GM19239 (cell line): ENCODE measurements at regions not wholly inside any gene's neighbourhood (a gene's known extent, or its start where the extent isn't known, plus 50 kb on each side); places are given as distances from the start of the nearest gene placed in this dataset.

Experiments used
- DNase-seq: peaks from one replicate; pipeline ENCODE4 v3.0.0; 2011; ENCODE audit warnings: low spot score; ENCODE audit not compliant: insufficient read length
- FAIRE-seq: peaks from 2 replicates; lab custom pipeline; 2011; peaks lifted over from hg19 to GRCh38; lab: Jason Lieb, UNC

GRCh38 chr5:161235569-161235968 is 311.0 kb downstream of the GABRB2 start:
- DNase-seq, result no peak
- FAIRE-seq, result no peak

DNA sequence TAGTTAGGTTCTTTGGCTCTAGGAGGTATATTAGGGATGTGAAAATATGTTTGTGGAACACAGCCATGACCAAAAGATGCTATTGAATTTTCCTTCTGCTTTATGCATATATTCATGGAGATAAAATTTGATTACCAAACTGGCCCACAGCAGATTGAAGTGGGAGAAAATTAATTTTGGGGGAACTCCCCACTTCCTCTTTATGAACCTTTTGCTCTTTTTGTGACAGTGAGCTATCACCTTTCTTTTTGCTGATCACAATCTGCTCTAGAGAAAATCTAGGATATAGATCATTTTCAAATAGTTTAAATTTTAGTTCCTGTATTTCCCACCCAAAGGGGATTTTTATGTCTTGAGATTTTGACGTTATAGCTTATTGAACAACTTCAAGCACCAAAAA is 313.0 kb downstream of the GABRB2 start:
- FAIRE-seq (no peak), DNase-seq (no peak)

DNA sequence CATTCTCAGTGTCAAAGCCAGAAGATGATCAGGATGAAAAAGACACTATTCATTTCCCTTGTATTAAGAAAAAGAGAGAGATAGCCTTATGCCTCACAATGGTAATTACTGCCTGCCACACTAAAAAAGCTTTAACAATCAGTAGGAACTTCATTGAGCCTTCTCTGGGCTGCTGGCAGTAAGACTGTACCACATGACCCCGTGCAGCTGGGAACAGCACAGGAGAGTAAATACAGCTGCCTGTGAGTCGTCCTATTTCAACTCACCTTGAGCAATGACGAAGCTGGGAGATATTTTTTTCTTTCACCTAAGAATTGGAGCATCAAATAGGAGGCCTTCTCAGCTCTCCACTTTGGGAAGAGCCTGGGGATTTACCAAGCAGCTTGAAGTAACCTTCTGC is 316.3 kb downstream of the GABRB2 start:
- DNase-seq, result no peak
- no peak for FAIRE-seq

- DNase-seq (no peak), FAIRE-seq (no peak)
These were observed 326.7 kb downstream of the GABRB2 start for GRCh38 chr5:161219816-161220215.

- no peak for DNase-seq
- FAIRE-seq, result no peak
These were observed 329.6 kb downstream of the GABRB2 start for GRCh38 chr5:161216877-161217276.

GRCh38 chr5:161212123-161212712 is 334.3 kb downstream of the GABRB2 start:
- FAIRE-seq (no peak), DNase-seq (no peak)

DNA sequence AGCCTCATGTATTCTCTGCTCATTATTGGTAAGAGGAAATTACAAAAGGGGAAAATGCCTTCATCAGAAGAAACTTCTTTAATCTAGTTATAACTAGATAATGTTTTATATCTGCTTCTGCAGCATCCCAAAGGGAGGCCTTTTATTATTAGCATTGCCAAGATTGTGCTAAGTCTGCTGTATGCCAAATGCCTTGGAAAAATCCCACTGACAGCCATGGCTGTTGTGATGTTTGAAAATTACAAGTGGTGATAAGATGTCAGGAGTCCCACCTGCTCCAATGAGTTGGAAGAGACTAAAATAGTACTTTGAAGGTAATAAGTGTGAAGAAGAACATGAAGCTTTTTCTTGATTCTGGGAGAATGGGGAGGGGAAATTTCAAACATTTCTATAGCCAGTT is 345.0 kb downstream of the GABRB2 start:
- FAIRE-seq (no peak), DNase-seq (no peak)

GRCh38 chr5:161190778-161191177 is 338.8 kb upstream of the ATP10B start:
- DNase-seq (no peak), FAIRE-seq (no peak)

GRCh38 chr5:161190086-161190485 is 338.1 kb upstream of the ATP10B start:
- FAIRE-seq (no peak), DNase-seq (no peak)

- FAIRE-seq (no peak), DNase-seq (no peak)
These were observed 337.4 kb upstream of the ATP10B start for GRCh38 chr5:161189452-161189851.

DNA sequence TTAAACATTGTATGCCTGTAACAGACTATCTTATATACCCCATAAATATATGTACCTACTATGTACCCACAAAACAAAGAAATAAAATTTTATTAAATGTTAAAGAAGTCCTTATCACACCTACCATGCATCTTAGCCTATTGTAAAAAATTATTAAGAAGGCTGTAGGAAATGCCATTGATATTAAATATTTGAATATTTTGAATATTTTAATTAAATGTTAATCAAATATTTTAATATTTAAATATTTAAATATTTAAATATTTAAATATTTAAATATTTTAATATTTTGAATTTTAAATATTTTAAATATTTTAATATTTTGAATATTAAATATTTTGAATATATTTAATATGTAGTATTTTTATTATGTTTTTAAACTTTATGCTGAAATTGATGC is 331.5 kb upstream of the ATP10B start:
- FAIRE-seq (no peak), DNase-seq (no peak)

DNA sequence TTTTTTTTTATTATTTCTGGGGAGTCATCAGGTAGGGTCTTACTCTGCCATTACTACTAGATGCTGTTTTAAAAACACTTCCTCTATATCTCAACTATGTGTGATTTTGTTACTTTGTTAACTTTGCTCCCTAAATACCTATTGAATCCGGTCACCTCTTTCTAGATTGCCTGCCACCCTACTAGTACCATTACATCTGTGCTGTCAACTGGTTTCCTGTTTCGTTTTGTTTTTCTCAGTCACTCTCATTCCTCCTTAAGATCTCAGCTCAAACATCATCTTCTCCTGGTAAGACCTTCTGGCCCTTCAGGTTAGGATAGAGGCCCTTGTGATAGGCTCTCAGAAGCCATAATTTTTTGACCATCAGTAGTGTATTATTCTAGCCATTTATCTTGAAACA is 324.2 kb upstream of the ATP10B start:
- DNase-seq, result no peak
- no peak for FAIRE-seq

- no peak for DNase-seq
- FAIRE-seq, result no peak
These were observed 317.8 kb upstream of the ATP10B start for GRCh38 chr5:161169776-161170175.

DNA sequence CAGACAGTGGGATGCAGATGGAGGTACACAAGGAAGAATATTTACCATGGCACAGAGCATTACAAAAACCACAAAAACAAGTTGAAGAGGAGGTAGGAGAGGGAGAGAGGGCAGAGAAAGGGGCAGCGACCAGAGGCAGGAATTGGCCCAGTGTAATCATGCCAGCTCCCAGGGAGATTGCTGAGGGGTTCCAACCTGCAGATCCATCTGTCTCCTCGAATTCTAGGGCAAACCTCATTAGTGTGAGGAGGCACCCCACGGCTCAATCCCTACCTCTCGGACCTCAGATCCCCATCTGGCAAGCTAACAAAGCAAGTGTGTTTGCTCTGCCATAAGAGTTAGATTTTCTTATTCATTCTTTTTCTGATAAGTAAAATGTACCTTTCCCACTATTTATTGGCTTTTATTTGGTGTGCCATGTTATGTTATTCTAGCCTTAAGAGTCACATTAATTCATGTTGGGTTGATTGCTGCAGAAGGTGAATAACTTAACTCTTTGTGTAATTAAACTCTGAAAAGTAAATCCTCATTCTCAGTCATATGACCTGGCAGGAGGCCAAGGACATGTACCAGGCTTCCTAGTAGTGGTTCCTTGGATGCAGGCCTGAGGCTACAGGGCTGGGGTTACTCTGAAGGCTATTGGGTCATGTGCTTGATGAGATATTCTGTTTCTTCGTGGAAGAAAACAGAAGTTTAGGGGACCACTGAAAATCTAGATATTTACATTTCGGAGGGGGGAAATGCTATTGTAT is 315.2 kb upstream of the ATP10B start:
- FAIRE-seq (no peak), DNase-seq (no peak)

GRCh38 chr5:161165998-161166660 is 314.1 kb upstream of the ATP10B start:
- FAIRE-seq (no peak), DNase-seq (no peak)

DNA sequence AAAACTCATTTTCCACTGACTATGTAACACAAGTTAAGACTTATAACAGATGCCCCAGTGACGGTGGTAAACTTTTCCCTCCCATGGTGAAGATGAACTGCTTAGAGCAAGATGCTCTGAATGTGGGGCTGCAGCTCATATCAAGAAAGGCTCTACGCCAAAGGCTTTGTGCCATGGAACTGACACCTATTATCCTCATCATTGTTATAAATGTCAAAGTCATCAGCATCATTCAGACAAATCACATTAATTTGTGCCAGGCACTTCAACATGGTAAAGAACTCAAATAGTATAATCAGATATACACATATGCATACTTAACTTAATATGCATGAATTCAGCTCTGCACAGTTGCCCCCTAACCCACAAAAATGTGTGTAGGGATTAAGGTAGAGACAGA is 305.9 kb upstream of the ATP10B start:
- no peak for FAIRE-seq
- DNase-seq, result no peak

DNA sequence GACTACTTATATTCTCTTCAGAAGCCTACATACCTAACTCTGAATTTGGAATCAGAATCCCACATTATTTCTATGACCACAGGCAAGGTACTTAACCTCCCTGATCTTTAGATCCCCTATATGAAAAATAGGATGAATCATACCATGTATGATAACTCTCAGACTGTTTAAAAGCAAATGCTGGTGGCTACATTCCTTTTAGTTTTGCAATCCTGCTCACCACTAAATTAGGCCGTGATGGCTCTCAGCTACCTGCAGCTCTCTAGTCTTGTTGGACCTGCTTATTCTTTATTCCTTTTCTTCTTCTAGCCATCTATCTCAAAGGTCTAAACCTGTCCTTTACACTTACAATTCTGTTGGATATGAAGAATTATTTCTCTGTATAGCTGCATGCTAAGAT is 303.4 kb upstream of the ATP10B start:
- DNase-seq (no peak), FAIRE-seq (no peak)

DNA sequence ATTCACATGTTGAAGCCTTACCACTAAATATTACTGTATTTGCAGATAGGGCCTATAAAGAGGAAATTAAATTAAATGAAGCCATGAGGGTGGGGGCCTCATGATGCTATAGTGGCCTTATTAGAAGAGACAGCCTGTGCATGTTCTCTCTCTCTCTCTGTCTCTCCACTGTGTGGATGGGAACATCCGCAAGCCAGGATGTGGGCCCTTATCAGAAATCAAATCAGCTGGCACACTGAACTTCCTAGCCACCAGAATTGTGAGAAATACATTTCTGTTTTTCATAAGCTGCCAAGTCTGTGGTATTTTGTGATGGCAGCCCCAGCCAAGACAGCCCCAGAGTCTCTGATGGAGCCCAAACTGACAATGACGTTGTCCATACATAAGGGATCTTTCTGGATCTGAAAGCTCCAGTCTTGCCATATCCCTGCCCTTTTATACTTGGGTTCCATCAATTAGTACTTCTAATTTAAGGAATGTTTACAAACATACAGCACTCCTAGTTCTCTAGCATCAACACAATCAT is 300.5 kb upstream of the ATP10B start:
- FAIRE-seq, result no peak
- DNase-seq, result no peak

DNA sequence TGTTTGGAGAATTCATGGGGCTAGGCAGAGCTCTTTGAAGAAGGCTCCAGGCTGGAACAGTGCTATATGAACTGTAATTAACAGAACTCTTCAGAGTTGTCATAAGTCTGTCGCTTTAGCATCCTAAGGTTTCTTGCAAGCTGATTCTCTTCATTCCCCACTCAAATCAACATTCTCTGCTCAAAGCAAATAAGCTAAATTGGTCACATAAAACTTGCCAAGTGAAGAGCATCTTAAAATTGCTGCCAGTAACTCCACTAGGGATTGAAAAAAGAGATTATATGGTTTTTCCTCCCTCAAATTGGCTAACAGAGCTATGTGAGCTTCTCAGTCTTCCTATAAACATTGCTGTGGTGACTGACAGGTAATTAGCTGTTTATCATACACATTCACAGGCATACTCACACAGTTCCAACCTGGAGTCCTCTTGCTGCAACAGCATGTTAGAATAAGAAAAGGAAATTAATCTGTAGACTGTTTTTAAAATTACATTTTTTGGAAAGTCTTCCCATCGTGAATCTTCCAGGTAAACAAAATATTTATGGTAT is 298.5 kb upstream of the ATP10B start:
- DNase-seq (no peak), FAIRE-seq (no peak)

DNA sequence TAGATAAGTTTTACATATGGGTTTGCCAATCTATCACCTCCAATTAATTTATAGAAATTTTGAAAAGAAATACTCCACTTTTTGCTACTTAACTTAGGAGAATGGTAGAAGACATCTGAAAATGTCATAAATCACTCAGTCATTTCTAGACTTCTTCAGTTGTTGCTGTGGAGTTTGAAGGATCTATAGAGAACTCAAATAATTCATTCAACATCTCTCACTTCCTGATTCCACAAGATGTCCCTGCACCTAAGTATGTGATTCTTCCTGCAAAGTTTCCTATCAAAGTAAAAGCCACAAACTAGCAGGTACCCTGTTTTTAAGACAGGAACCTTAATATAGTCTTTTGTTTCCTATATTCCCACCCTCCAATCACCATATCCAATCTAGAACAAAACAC is 297.1 kb upstream of the ATP10B start:
- DNase-seq, result no peak
- FAIRE-seq, result no peak
